ENCODE measurements at regions not wholly inside any gene's neighbourhood (a gene's known extent, or its start where the extent isn't known, plus 50 kb on each side); places are given as distances from the start of the nearest gene placed in this dataset.

GRCh38 chr1:90370686-90371447 lies 346.2 kb downstream of the BARHL2 start:
- no peak for TF ChIP-seq CTCF (IDR thresholded peaks at IDR 0.05)

- TF ChIP-seq CTCF (IDR thresholded peaks at IDR 0.05), result no peak
Measured at GRCh38 chr1:90362163-90362562, 354.9 kb downstream of the BARHL2 start.

DNA sequence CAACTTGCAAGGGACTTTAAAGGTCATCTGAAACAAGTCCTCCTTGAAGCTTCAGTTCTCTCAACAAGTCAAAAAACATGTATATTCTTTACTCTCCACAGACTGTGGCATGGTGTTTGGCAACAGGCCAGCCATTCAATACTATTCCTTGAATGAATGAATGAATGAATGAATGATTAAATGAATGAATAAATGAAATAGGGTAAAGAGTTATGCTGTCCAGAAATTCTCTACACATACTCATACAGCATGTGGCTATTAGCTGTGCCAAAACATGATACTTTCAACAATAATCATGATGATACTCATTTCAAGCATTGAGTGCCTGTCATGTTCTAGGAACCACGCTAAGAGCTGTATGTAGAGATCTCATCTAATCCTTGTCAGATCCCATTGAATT lies 356.1 kb downstream of the BARHL2 start:
- no peak for TF ChIP-seq CTCF (IDR thresholded peaks at IDR 0.05)

DNA sequence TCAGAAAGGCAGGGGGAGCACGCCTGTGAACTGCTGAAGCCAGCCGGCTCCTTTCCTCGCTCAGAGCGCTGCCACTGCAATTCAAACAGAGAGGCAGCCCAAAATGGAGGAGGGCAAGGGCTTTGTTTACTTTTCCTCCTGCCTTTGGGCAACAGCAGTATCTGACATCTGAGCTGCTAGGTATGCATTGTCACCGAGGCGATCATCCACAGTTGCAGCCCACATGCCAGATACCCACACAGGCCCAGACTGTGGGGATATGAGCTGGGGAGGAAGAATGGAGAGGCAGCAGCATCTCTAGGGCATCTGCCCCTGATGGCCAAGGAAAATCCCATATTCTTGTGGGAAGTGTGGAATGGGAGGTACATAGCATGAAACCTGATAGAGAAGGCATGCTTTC lies 357.1 kb downstream of the BARHL2 start:
- no peak for TF ChIP-seq CTCF (IDR thresholded peaks at IDR 0.05)

- TF ChIP-seq CTCF (IDR thresholded peaks at IDR 0.05), result no peak
Measured at GRCh38 chr1:90358448-90358847, 358.7 kb downstream of the BARHL2 start.

GRCh38 chr1:90357995-90358394 lies 359.1 kb downstream of the BARHL2 start:
- no peak for TF ChIP-seq CTCF (IDR thresholded peaks at IDR 0.05)

DNA sequence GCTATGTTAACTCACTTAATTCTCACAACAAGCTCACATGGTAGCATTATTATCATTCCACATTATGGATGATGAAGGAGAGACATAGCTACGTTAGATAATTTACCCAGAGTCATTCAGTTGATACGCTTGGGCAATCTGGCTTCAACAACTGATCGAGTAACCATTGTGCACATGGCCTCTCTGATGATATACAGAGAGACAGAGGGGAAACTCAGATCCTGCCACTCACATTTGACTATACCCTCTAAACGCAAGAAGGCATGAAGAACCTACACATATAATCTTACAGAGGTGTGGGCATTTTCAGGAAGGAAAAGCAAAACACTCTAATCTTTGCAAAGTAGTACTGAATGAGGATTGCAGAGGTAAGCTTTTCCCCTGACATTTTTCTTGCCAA lies 360.1 kb downstream of the BARHL2 start:
- no peak for TF ChIP-seq CTCF (IDR thresholded peaks at IDR 0.05)

DNA sequence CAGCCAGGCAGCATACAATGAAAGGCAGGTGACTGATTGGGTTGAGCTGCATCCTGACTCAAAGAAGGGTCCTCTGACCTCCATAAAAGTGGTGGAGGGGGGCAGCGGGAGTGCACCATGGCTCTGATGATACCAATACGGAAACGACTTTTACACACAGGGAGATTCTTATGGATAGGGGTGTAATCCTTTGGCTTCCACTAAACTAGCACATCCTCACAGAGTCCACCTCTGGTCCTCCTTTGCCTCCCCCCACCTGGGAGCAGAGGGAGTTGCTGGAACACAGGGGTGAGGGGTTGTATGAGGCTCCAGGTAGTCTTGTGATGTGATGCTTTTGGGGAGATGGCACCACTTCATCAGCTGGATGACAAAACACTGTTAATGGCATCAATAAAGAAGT lies 361.0 kb downstream of the BARHL2 start:
- no peak for TF ChIP-seq CTCF (IDR thresholded peaks at IDR 0.05)
